Smooth muscle cell (in vitro differentiated cells): ENCODE measurements at regions not wholly inside any gene's neighbourhood (a gene's known extent, or its start where the extent isn't known, plus 50 kb on each side); places are given as distances from the start of the nearest gene placed in this dataset.
"Not testable (repeated sequence)": the region's sequence is repeated elsewhere in the genome, so short reads cannot be mapped to it uniquely, and the experiment has no call there.

Source experiments
- DNase-seq: peaks from one replicate; lab custom pipeline; 2025; ENCODE audit not compliant: unreplicated experiment; lab: John Stamatoyannopoulos, UW
- H2AFZ ChIP-seq: fragments of 200-600 bp; sonication (generic); 2 replicates; pipeline ENCODE4 v1.6.0; 2016; ENCODE audit warnings: antibody characterized with exemption, low read depth, mild to moderate bottlenecking
- H3F3A ChIP-seq: fragments of 200-600 bp; sonication (generic); 2 replicates; pipeline ENCODE4 v1.6.0; 2017; ENCODE audit warnings: antibody characterized with exemption, low read depth
- H3K27ac ChIP-seq: fragments of 200-600 bp; sonication (generic); 2 replicates; pipeline ENCODE4 v1.5.1; 2016; ENCODE audit warnings: low read depth, mild to moderate bottlenecking
- H3K27me3 ChIP-seq: fragments of 200-600 bp; sonication (generic); 2 replicates; pipeline ENCODE4 v1.6.1; 2016; ENCODE audit warnings: low read depth, mild to moderate bottlenecking
- H3K36me3 ChIP-seq: fragments of 200-600 bp; sonication (generic); 2 replicates; pipeline ENCODE4 v1.5.1; 2016; ENCODE audit warnings: low read depth
- H3K4me1 ChIP-seq: fragments of 200-600 bp; sonication (generic); 2 replicates; pipeline ENCODE4 v1.5.1; 2016; ENCODE audit warnings: low read depth
- H3K4me2 ChIP-seq: fragments of 200-600 bp; sonication (generic); 2 replicates; pipeline ENCODE4 v1.6.0; 2016; ENCODE audit warnings: mild to moderate bottlenecking
- H3K4me3 ChIP-seq: fragments of 200-600 bp; sonication (generic); 2 replicates; pipeline ENCODE4 v1.5.1; 2016; ENCODE audit warnings: mild to moderate bottlenecking
- H3K79me2 ChIP-seq: fragments of 200-600 bp; sonication (generic); 2 replicates; pipeline ENCODE4 v1.6.0; 2016; ENCODE audit warnings: low read depth, mild to moderate bottlenecking
- H3K9ac ChIP-seq: fragments of 200-600 bp; sonication (generic); 2 replicates; pipeline ENCODE4 v1.6.0; 2016; ENCODE audit warnings: low read depth
- H3K9me3 ChIP-seq: fragments of 200-600 bp; sonication (generic); replicated peaks from 2 replicates; pipeline ENCODE4 v1.5.1; 2016; ENCODE audit warnings: low read depth
- H4K20me1 ChIP-seq: fragments of 200-600 bp; sonication (generic); 2 replicates; pipeline ENCODE4 v1.6.0; 2016; ENCODE audit warnings: low read depth
- WGBS: methylation state at CpG from one replicate; pipeline ENCODE4 v1.1.7; 2016; ENCODE audit warnings: low lambda C conversion rate; 5-methylcytosine and 5-hydroxymethylcytosine counted together
- TF ChIP-seq, protein P1 (sequence below): fragments of 200-600 bp; sonication (generic); IDR thresholded peaks from 2 replicates; pipeline ENCODE4 v1.5.1; 2017; ENCODE audit warnings: borderline replicate concordance, mild to moderate bottlenecking, antibody characterized with exemption; ENCODE audit not compliant: insufficient read depth, poor library complexity, severe bottlenecking

DNA sequence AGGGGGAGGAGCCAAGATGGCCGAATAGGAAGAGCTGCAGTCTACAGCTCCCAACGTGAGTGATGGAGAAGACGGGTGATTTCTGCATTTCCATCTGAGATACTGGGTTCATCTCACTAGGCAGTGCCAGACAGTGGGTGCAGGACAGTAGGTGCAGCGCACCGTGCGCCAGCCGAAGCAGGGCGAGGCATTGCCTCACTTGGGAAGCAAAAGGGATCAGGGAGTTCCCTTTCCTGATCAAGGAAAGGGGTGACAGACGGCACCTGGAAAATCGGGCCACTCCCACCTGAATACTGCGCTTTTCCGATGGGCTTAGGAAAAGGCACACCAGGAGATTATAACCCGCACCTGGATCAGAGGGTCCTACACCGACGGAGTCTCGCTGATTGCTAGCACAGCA, 121.1 kb upstream of the SESTD1 start:
- not testable (repeated sequence) for DNase-seq, H3K79me2 ChIP-seq, H3F3A ChIP-seq, H3K9ac ChIP-seq, H3K27ac ChIP-seq, H2AFZ ChIP-seq, H3K27me3 ChIP-seq, H3K4me2 ChIP-seq, H3K4me3 ChIP-seq, H3K36me3 ChIP-seq, H3K9me3 ChIP-seq, H3K4me1 ChIP-seq, H4K20me1 ChIP-seq
- 94% methylated on average over 16 of the region's 16 CpGs for WGBS

DNA sequence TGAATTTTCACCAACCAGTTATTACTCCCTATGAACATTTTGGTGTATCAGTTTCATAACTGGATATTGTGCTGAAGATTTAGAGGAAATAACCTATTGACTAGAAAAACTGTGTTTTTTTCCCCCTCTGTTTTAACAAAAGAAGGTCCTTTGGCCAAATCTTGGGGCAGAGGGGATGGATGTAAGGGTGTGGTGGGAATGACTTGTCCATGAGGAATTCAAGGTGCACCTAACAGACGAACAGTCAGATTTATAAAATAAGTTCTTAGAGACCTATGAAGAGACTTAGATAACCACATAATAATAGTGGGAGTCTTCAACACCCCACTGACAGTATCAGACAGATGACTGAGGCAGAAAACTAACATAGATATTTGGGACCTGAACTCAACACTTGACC, 119.3 kb upstream of the SESTD1 start:
- Histone ChIP-seq H4K20me1 (no peaks in the 10 kb centered on the region), H3K4me2 (no peak overlapping the region), H3K4me3 (no peak overlapping the region), H3K36me3 (no peaks in the 10 kb centered on the region), H3K27ac (no peak overlapping the region), H3F3A (no peaks in the 10 kb centered on the region), H2AFZ (no peak overlapping the region), H3K9ac (no peak overlapping the region), H3K79me2 (no peaks in the 10 kb centered on the region), H3K4me1 (no peaks in the 10 kb centered on the region), H3K27me3 (no peaks in the 10 kb centered on the region), H3K9me3 (no peaks in the 10 kb centered on the region)
- 76% methylated on average over 1 of the region's 1 CpG for WGBS
- DNase-seq: no peak
- TF ChIP-seq, protein P1, sequence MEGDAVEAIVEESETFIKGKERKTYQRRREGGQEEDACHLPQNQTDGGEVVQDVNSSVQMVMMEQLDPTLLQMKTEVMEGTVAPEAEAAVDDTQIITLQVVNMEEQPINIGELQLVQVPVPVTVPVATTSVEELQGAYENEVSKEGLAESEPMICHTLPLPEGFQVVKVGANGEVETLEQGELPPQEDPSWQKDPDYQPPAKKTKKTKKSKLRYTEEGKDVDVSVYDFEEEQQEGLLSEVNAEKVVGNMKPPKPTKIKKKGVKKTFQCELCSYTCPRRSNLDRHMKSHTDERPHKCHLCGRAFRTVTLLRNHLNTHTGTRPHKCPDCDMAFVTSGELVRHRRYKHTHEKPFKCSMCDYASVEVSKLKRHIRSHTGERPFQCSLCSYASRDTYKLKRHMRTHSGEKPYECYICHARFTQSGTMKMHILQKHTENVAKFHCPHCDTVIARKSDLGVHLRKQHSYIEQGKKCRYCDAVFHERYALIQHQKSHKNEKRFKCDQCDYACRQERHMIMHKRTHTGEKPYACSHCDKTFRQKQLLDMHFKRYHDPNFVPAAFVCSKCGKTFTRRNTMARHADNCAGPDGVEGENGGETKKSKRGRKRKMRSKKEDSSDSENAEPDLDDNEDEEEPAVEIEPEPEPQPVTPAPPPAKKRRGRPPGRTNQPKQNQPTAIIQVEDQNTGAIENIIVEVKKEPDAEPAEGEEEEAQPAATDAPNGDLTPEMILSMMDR: no peak

DNA sequence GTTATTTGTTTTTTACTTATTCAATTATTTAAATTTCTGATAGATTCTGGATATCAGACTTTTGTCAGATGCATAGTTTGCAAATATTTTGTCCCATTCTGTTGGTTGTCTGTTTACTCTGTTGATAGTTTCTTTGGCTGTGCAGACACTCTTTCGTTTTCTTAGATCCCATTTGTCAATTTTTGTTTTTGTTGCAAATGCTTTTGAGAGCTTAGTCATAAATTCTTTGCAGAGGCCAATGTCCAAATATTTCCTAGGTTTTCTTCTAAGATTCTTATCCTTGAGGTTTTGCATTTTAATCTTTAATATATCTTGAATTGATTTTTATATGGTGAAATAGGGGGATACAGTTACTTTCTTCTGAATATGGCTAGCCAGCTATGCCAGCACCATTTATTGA, 112.7 kb upstream of the SESTD1 start:
- TF ChIP-seq, protein P1: no peak
- no peaks in the 10 kb centered on the region for H3K79me2 ChIP-seq
- no peaks in the 10 kb centered on the region for H3K36me3 ChIP-seq
- H3K9ac ChIP-seq: no peak overlapping the region
- no peaks in the 10 kb centered on the region for H3F3A ChIP-seq
- 81% methylated on average over 1 of the region's 1 CpG for WGBS
- no peak for DNase-seq
- H4K20me1 ChIP-seq: no peaks in the 10 kb centered on the region
- H2AFZ ChIP-seq: no peak overlapping the region
- H3K27ac ChIP-seq: no peak overlapping the region
- H3K4me3 ChIP-seq: no peak overlapping the region
- no peaks in the 10 kb centered on the region for H3K4me1 ChIP-seq
- H3K27me3 ChIP-seq: no peaks in the 10 kb centered on the region
- H3K9me3 ChIP-seq: no peaks in the 10 kb centered on the region
- no peak overlapping the region for H3K4me2 ChIP-seq

DNA sequence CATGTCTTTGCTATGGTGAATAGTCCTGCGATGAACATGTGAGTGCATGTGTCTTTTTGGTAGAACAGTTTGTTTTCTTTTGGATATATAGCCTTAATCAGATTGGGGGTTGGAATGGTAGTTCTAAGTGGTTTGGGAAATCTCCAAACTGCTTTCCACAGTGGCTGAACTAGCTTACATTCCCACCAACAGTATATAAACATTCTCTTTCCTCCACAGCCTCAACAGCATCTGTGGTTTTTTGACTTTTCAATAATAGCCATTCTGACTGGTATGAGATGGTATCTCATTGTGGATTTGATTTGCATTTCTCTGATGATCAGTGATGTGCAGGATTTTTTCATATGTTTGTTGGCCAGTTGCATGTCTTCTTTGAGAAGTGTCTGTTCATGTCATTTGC, 112.2 kb upstream of the SESTD1 start:
- Histone ChIP-seq H3K4me3 (no peak overlapping the region), H3K36me3 (no peaks in the 10 kb centered on the region), H3K27ac (no peak overlapping the region), H3K9ac (no peak overlapping the region), H4K20me1 (no peaks in the 10 kb centered on the region), H3K27me3 (no peaks in the 10 kb centered on the region), H2AFZ (no peak overlapping the region), H3K4me1 (no peaks in the 10 kb centered on the region), H3F3A (no peaks in the 10 kb centered on the region), H3K4me2 (no peak overlapping the region), H3K79me2 (no peaks in the 10 kb centered on the region), H3K9me3 (no peaks in the 10 kb centered on the region)
- WGBS: 89% methylated on average over 1 of the region's 1 CpG
- TF ChIP-seq, protein P1: no peak
- DNase-seq: no peak
